ENCODE measurements at regions not wholly inside any gene's neighbourhood (a gene's known extent, or its start where the extent isn't known, plus 50 kb on each side); places are given as distances from the start of the nearest gene placed in this dataset.
A peak's percentile ranks its signal among the peaks of the same experiment; 100 is the strongest.

GRCh38 chr18:51727780-51728179 lies 530.3 kb upstream of the MEX3C start:
- FAIRE-seq, result no peak

More at GRCh38 chr18:51727780-51728179, 530.3 kb upstream of the MEX3C start:
- no peak overlapping the region for H3K4ac ChIP-seq (replicated peaks; ENCODE audit: insufficient read length, low read depth, low read length)
- H2AFZ ChIP-seq (ENCODE audit: low read length), result peak overlapping the region; percentile 58; the same call in 1 of the 2 replicates
- no peak overlapping the region for H4K8ac ChIP-seq (ENCODE audit: extremely low read depth, insufficient read depth, low read length)
- peaks cover 0 to 7% (median 0%) of the 10 kb centered on the region in 4 experiments; a peak in 2 of 7 replicates for H3K4me1 ChIP-seq (replicated peaks in 1 of 4; ENCODE audit: control insufficient read depth in 3 of 4, insufficient read depth in 4 of 4, low read length in 3 of 4)
- TF ChIP-seq SUZ12 (IDR thresholded peaks at IDR 0.05; ENCODE audit: low read length) (no peak), POLR2AphosphoS5 (IDR thresholded peaks at IDR 0.05; ENCODE audit: low read depth, low read length) (no peak), JUN (IDR thresholded peaks at IDR 0.05; ENCODE audit: low read depth, low read length) (no peak), RFX5 (IDR thresholded peaks at IDR 0.05; ENCODE audit: borderline replicate concordance, low read depth, low read length) (no peak)
- TF ChIP-seq, protein P1, sequence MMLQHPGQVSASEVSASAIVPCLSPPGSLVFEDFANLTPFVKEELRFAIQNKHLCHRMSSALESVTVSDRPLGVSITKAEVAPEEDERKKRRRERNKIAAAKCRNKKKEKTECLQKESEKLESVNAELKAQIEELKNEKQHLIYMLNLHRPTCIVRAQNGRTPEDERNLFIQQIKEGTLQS (IDR thresholded peaks at IDR 0.05; ENCODE audit: insufficient read depth, low read depth, low read length), result no peak
- H4K91ac ChIP-seq (replicated peaks; ENCODE audit: insufficient read length, low read length), result no peak overlapping the region
- no peak overlapping the region for H2BK15ac ChIP-seq (ENCODE audit: low read length)
- H2BK12ac ChIP-seq (ENCODE audit: low read depth, low read length), result no peak overlapping the region
- no peak overlapping the region for H3K9ac ChIP-seq (replicated peaks in 1 of 4; ENCODE audit: extremely low read depth in 1 of 4, low read depth in 3 of 4, low read length in 3 of 4)
- H3K9me3 ChIP-seq (ENCODE audit: insufficient read depth in 2 of 2, low read depth in 1 of 2, low read length in 1 of 2), result no peaks in the 10 kb centered on the region
- no peak overlapping the region for H3K27ac ChIP-seq (ENCODE audit: low read depth, low read length)
- H3K79me2 ChIP-seq (ENCODE audit: control insufficient read depth in 1 of 2, insufficient read depth in 2 of 2, low read length in 2 of 2), result no peaks in the 10 kb centered on the region
- no peak overlapping the region for H3K18ac ChIP-seq (ENCODE audit: extremely low read depth, low read length)
- H3K23ac ChIP-seq (ENCODE audit: insufficient read length), result no peak overlapping the region
- H2BK20ac ChIP-seq (ENCODE audit: low read length), result no peak overlapping the region
- CTCF ChIA-PET (ENCODE audit: partially characterized antibody), result interaction anchor here (1.1 kb wide), 1 partner anchor 39 kb away, joined by 3 read pairs; no protein-coding TSS in a partner anchor
- no peak overlapping the region for H3K4me2 ChIP-seq (ENCODE audit: insufficient read depth in 1 of 2, low read depth in 2 of 2, low read length in 2 of 2)
- H3K56ac ChIP-seq (replicated peaks; ENCODE audit: insufficient read length, low read depth, low read length), result no peak overlapping the region
- no peaks in the 10 kb centered on the region for H3K23me2 ChIP-seq (ENCODE audit: low read depth, low read length)
- H3K4me3 ChIP-seq (ENCODE audit: extremely low read depth in 1 of 4, insufficient read depth in 2 of 4, low read depth in 3 of 4, low read length in 4 of 4), result no peak overlapping the region
- H4K5ac ChIP-seq (ENCODE audit: insufficient read length, low read depth, low read length), result no peak overlapping the region
- no peak for DNase-seq (ENCODE audit: low read depth in 1 of 2, low spot score in 2 of 2)
- H2AK5ac ChIP-seq (ENCODE audit: low read depth, low read length), result no peak overlapping the region
- H4K20me1 ChIP-seq (replicated peaks in 1 of 2; ENCODE audit: control insufficient read depth in 1 of 2, insufficient read depth in 2 of 2, low read length in 2 of 2), result no peaks in the 10 kb centered on the region
- no peak overlapping the region for H3K14ac ChIP-seq (ENCODE audit: insufficient read length)
- H3K36me3 ChIP-seq (ENCODE audit: control insufficient read depth in 2 of 4, insufficient read depth in 4 of 4, low read length in 3 of 4), result no peaks in the 10 kb centered on the region
- no peak overlapping the region for H2BK5ac ChIP-seq (ENCODE audit: low read depth, low read length)
- no peak overlapping the region for H2BK120ac ChIP-seq (replicated peaks; ENCODE audit: low read depth, low read length)
- POLR2A ChIA-PET (ENCODE audit: partially characterized antibody), result no interaction called here
- no peaks in the 10 kb centered on the region for H3K27me3 ChIP-seq (replicated peaks in 1 of 4; ENCODE audit: control insufficient read depth in 3 of 4, extremely low read depth in 1 of 4, insufficient read depth in 3 of 4, low read length in 3 of 4)
- H3K79me1 ChIP-seq (ENCODE audit: low read depth, low read length), result no peaks in the 10 kb centered on the region
